H9 (cell line): ENCODE measurements at regions not wholly inside any gene's neighbourhood (a gene's known extent, or its start where the extent isn't known, plus 50 kb on each side); places are given as distances from the start of the nearest gene placed in this dataset.

Experiments
- DNase-seq: peaks from one replicate; pipeline ENCODE4 v3.0.0-alpha.2; 2017
- H2AFZ ChIP-seq: one replicate; pipeline ENCODE4 v1.6.1; 2013; ENCODE audit warnings: mild to moderate bottlenecking, low read length, control low read depth, moderate library complexity
- H2AK5ac ChIP-seq: 2 replicates; pipeline ENCODE4 v1.6.1; 2013; ENCODE audit warnings: low read length, control low read depth, mixed read lengths; ENCODE audit not compliant: insufficient read length
- H2BK120ac ChIP-seq: one replicate; pipeline ENCODE4 v1.6.1; 2013; ENCODE audit warnings: low read depth, mild to moderate bottlenecking, low read length, control low read depth, inconsistent platforms; ENCODE audit not compliant: poor library complexity, severe bottlenecking
- H2BK12ac ChIP-seq: 2 replicates; pipeline ENCODE4 v1.6.1; 2013; ENCODE audit warnings: low read length, control low read depth, mixed read lengths, low read depth; ENCODE audit not compliant: insufficient read length
- H2BK15ac ChIP-seq: 2 replicates; pipeline ENCODE4 v1.6.1; 2013; ENCODE audit warnings: low read depth, low read length, control low read depth
- H2BK20ac ChIP-seq: one replicate; pipeline ENCODE4 v1.6.1; 2013; ENCODE audit warnings: low read depth, mild to moderate bottlenecking, low read length, control low read depth, inconsistent platforms; ENCODE audit not compliant: poor library complexity, severe bottlenecking
- H2BK5ac ChIP-seq: 2 replicates; pipeline ENCODE4 v1.6.1; 2013; ENCODE audit warnings: low read length, control low read depth, mixed read lengths; ENCODE audit not compliant: insufficient read length
- H3K14ac ChIP-seq: 2 replicates; pipeline ENCODE4 v1.6.1; 2013; ENCODE audit warnings: low read length, control low read depth; ENCODE audit not compliant: insufficient read depth
- H3K18ac ChIP-seq: 2 replicates; pipeline ENCODE4 v1.6.1; 2013; ENCODE audit warnings: low read depth, mild to moderate bottlenecking, mixed read lengths, low read length, control low read depth; ENCODE audit not compliant: insufficient read length
- H3K23ac ChIP-seq: 2 replicates; pipeline ENCODE4 v1.6.1; 2013; ENCODE audit warnings: low read length, control low read depth, mixed read lengths, low read depth; ENCODE audit not compliant: insufficient read length
- H3K23me2 ChIP-seq: 2 replicates; pipeline ENCODE4 v1.6.1; 2013; ENCODE audit warnings: low read depth, mild to moderate bottlenecking, mixed read lengths, low read length, control low read depth; ENCODE audit not compliant: insufficient read length, poor library complexity, severe bottlenecking
- H3K27ac ChIP-seq: 2 replicates; pipeline ENCODE4 v1.5.1; 2013; ENCODE audit warnings: low read length, control low read depth, mixed read lengths, low read depth; ENCODE audit not compliant: insufficient read length
- H3K27me3 ChIP-seq: 2 replicates; pipeline ENCODE4 v1.6.1; 2013; ENCODE audit warnings: low read length, control low read depth, inconsistent platforms; ENCODE audit not compliant: insufficient read depth
- H3K4ac ChIP-seq: 2 replicates; pipeline ENCODE4 v1.6.1; 2013; ENCODE audit warnings: low read depth, mild to moderate bottlenecking, control low read depth, inconsistent platforms, low read length, moderate library complexity
- H3K4me1 ChIP-seq: 2 replicates; pipeline ENCODE4 v1.6.1; 2013; ENCODE audit warnings: low read length, control low read depth, inconsistent platforms; ENCODE audit not compliant: insufficient read depth
- H3K4me2 ChIP-seq: 2 replicates; pipeline ENCODE4 v1.6.1; 2013; ENCODE audit warnings: low read length, control low read depth, mixed read lengths; ENCODE audit not compliant: insufficient read length, insufficient read depth
- H3K56ac ChIP-seq: 2 replicates; pipeline ENCODE4 v1.6.1; 2013; ENCODE audit warnings: low read depth, mild to moderate bottlenecking, mixed read lengths, low read length, control low read depth; ENCODE audit not compliant: insufficient read length
- H3K79me1 ChIP-seq: 2 replicates; pipeline ENCODE4 v1.6.1; 2013; ENCODE audit warnings: low read depth, mild to moderate bottlenecking, moderate library complexity, low read length, control low read depth, inconsistent platforms; ENCODE audit not compliant: insufficient read depth, poor library complexity, severe bottlenecking
- H3K79me2 ChIP-seq: 2 replicates; pipeline ENCODE4 v1.6.1; 2013; ENCODE audit warnings: low read length, control low read depth, inconsistent platforms; ENCODE audit not compliant: insufficient read depth
- H3K9ac ChIP-seq: 2 replicates; pipeline ENCODE4 v1.6.1; 2013; ENCODE audit warnings: low read length, control low read depth, mixed read lengths; ENCODE audit not compliant: insufficient read length; ENCODE audit errors: extremely low read depth
- H3K9me3 ChIP-seq: one replicate; pipeline ENCODE4 v1.6.1; 2013; ENCODE audit warnings: low read depth, low read length, inconsistent platforms; ENCODE audit not compliant: control insufficient read depth
- H3T11ph ChIP-seq: one replicate; pipeline ENCODE4 v1.6.1; 2013; ENCODE audit warnings: mild to moderate bottlenecking, low read length, control low read depth, inconsistent platforms
- H4K20me1 ChIP-seq: one replicate; pipeline ENCODE4 v1.6.1; 2013; ENCODE audit not compliant: control insufficient read depth, insufficient read length, insufficient read depth
- H4K5ac ChIP-seq: 2 replicates; pipeline ENCODE4 v1.6.1; 2013; ENCODE audit warnings: low read depth, mild to moderate bottlenecking, mixed read lengths, low read length, control low read depth; ENCODE audit not compliant: insufficient read length
- H4K8ac ChIP-seq: replicated peaks from 2 replicates; pipeline ENCODE4 v1.6.1; 2013; ENCODE audit warnings: low read length, control low read depth, mixed read lengths, low read depth; ENCODE audit not compliant: insufficient read length
- H4K91ac ChIP-seq: 2 replicates; pipeline ENCODE4 v1.6.1; 2013; ENCODE audit warnings: low read depth, mild to moderate bottlenecking, moderate library complexity, mixed read lengths, low read length, control low read depth; ENCODE audit not compliant: insufficient read length
- H3K27ac Mint-ChIP-seq, 3 experiments: 2 replicates in 2 of 3; 3 replicates in 1 of 3; pipeline ENCODE4 v1.8.0; 2020 to 2021; ENCODE audit warnings: mixed read lengths in 3 of 3, mild to moderate bottlenecking in 1 of 3, moderate library complexity in 1 of 3
- H3K27me3 Mint-ChIP-seq: 2 replicates; pipeline ENCODE4 v1.8.0; 2021; ENCODE audit warnings: low read depth, mild to moderate bottlenecking, moderate library complexity, mixed read lengths
- H3K36me3 Mint-ChIP-seq, 3 experiments: 2 replicates in 2 of 3; 3 replicates in 1 of 3; pipeline ENCODE4 v1.8.0; 2020 to 2021; ENCODE audit warnings: low read depth in 3 of 3, mixed read lengths in 3 of 3; ENCODE audit not compliant: insufficient read depth in 1 of 3
- H3K4me1 Mint-ChIP-seq, 2 experiments: 2 replicates each; pipeline ENCODE4 v1.8.0; 2020; ENCODE audit warnings: mixed read lengths in 2 of 2
- H3K4me3 Mint-ChIP-seq, 2 experiments: 2 replicates in 1 of 2; 3 replicates in 1 of 2; pipeline ENCODE4 v1.8.0; 2020 to 2021; ENCODE audit warnings: mild to moderate bottlenecking in 2 of 2, mixed read lengths in 2 of 2, moderate library complexity in 1 of 2
- H3K9me3 Mint-ChIP-seq, 2 experiments: 2 replicates in 1 of 2; 3 replicates in 1 of 2; pipeline ENCODE4 v1.8.0; 2020; ENCODE audit warnings: mild to moderate bottlenecking in 2 of 2, mixed read lengths in 2 of 2, moderate library complexity in 1 of 2
- WGBS: extraction: QIAGEN DNeasy Blood & Tissue Kit; methylation state at CpG from one replicate; pipeline ENCODE4 v1.1.7; 2013; ENCODE audit warnings: missing lambda C conversion rate, low lambda C conversion rate, mixed read lengths; ENCODE audit not compliant: insufficient read length; ENCODE audit errors: extremely low coverage; 5-methylcytosine and 5-hydroxymethylcytosine counted together
- TF ChIP-seq, protein P1 (sequence below): fragments of 200-600 bp; sonication (generic); conservative IDR thresholded peaks from 3 replicates; pipeline ENCODE4 v1.8.0; 2021; ENCODE audit warnings: antibody characterized with exemption, mild to moderate bottlenecking

- no peak overlapping the region for H3T11ph ChIP-seq
- peaks cover 3 to 6% of the 10 kb centered on the region in 2 experiments; a peak in 2 of 4 replicates for H3K4me1 Mint-ChIP-seq
- no peak overlapping the region for H3K4ac ChIP-seq
- no peaks in the 10 kb centered on the region; a peak in 1 of 7 replicates for H3K36me3 Mint-ChIP-seq
- no peak overlapping the region for H3K4me2 ChIP-seq
- H2BK20ac ChIP-seq, result no peak overlapping the region
- no peaks in the 10 kb centered on the region for H3K27me3 Mint-ChIP-seq
- H4K5ac ChIP-seq, result no peak overlapping the region
- H2AFZ ChIP-seq, result no peak overlapping the region
- H3K4me3 Mint-ChIP-seq, result no peak overlapping the region
- H2BK12ac ChIP-seq, result no peak overlapping the region
- H3K79me2 ChIP-seq, result no peaks in the 10 kb centered on the region
- TF ChIP-seq, protein P1, sequence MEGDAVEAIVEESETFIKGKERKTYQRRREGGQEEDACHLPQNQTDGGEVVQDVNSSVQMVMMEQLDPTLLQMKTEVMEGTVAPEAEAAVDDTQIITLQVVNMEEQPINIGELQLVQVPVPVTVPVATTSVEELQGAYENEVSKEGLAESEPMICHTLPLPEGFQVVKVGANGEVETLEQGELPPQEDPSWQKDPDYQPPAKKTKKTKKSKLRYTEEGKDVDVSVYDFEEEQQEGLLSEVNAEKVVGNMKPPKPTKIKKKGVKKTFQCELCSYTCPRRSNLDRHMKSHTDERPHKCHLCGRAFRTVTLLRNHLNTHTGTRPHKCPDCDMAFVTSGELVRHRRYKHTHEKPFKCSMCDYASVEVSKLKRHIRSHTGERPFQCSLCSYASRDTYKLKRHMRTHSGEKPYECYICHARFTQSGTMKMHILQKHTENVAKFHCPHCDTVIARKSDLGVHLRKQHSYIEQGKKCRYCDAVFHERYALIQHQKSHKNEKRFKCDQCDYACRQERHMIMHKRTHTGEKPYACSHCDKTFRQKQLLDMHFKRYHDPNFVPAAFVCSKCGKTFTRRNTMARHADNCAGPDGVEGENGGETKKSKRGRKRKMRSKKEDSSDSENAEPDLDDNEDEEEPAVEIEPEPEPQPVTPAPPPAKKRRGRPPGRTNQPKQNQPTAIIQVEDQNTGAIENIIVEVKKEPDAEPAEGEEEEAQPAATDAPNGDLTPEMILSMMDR, result no peak
- no peaks in the 10 kb centered on the region for H3K9me3 ChIP-seq
- no peak overlapping the region for H3K56ac ChIP-seq
- H3K9ac ChIP-seq, result no peak overlapping the region
- H4K8ac ChIP-seq, result no peak overlapping the region
- H3K27me3 ChIP-seq, result no peaks in the 10 kb centered on the region
- no peak overlapping the region for H2AK5ac ChIP-seq
- H3K79me1 ChIP-seq, result no peaks in the 10 kb centered on the region
- H3K18ac ChIP-seq, result no peak overlapping the region
- WGBS, result no CpG with 5 or more reads among the region's 2 CpGs
- no peak for DNase-seq
- H2BK5ac ChIP-seq, result no peak overlapping the region
- no peak overlapping the region for H4K91ac ChIP-seq
- no peak overlapping the region for H3K27ac ChIP-seq
- H3K23me2 ChIP-seq, result no peaks in the 10 kb centered on the region
- H3K23ac ChIP-seq, result no peak overlapping the region
- no peak overlapping the region for H3K14ac ChIP-seq
- H2BK15ac ChIP-seq, result no peak overlapping the region
- H3K9me3 Mint-ChIP-seq, result peaks cover 0 to 1% of the 10 kb centered on the region in 2 experiments; a peak in 2 of 5 replicates
- H2BK120ac ChIP-seq, result no peak overlapping the region
- H3K4me1 ChIP-seq, result no peaks in the 10 kb centered on the region
- no peak overlapping the region; a peak in 2 of 7 replicates for H3K27ac Mint-ChIP-seq
- no peaks in the 10 kb centered on the region for H4K20me1 ChIP-seq
Measured at GRCh38 chr21:27040738-27041469, 74.0 kb upstream of the ADAMTS5 start.
